Small intestine (tissue), 7 donors: ENCODE measurements at regions not wholly inside any gene's neighbourhood (a gene's known extent, or its start where the extent isn't known, plus 50 kb on each side); places are given as distances from the start of the nearest gene placed in this dataset.
"Not testable (repeated sequence)": the region's sequence is repeated elsewhere in the genome, so short reads cannot be mapped to it uniquely, and the experiment has no call there.

Experiments used
- DNase-seq, 2 donors: peaks; one replicate each; pipeline versions ENCODE4 v3.0.0 to v3.0.0-alpha.2; 2013
- FAIRE-seq: peaks from 2 replicates; lab custom pipeline; 2012; peaks lifted over from hg19 to GRCh38; lab: Jason Lieb, UNC
- H3K27ac ChIP-seq, 3 donors: one replicate each; pipeline ENCODE4 v1.5.1; 2013; ENCODE audit warnings: low read length in 2 of 3, mild to moderate bottlenecking in 2 of 3, control low read depth in 1 of 3, inconsistent platforms in 1 of 3, low read depth in 1 of 3, moderate library complexity in 1 of 3
- H3K27me3 ChIP-seq, 3 donors: one replicate each; pipeline ENCODE4 v1.6.1; 2013; ENCODE audit warnings: low read length in 3 of 3, inconsistent platforms in 1 of 3; ENCODE audit not compliant: control insufficient read depth in 3 of 3, insufficient read depth in 3 of 3
- H3K36me3 ChIP-seq, 3 donors: one replicate each; pipeline ENCODE4 v1.6.1; 2013; ENCODE audit warnings: low read length in 3 of 3, inconsistent platforms in 1 of 3, low read depth in 1 of 3, mild to moderate bottlenecking in 1 of 3, moderate library complexity in 1 of 3; ENCODE audit not compliant: control insufficient read depth in 3 of 3, insufficient read depth in 2 of 3
- H3K4me1 ChIP-seq, 3 donors: one replicate each; pipeline ENCODE4 v1.6.1; 2013; ENCODE audit warnings: low read length in 2 of 3, inconsistent platforms in 1 of 3, low read depth in 1 of 3, mild to moderate bottlenecking in 1 of 3, moderate library complexity in 1 of 3; ENCODE audit not compliant: control insufficient read depth in 3 of 3, insufficient read depth in 2 of 3
- H3K4me3 ChIP-seq, 3 donors: one replicate each; pipeline ENCODE4 v1.5.1; 2013; ENCODE audit warnings: low read length in 3 of 3, control low read depth in 1 of 3, inconsistent platforms in 1 of 3, low read depth in 1 of 3, mild to moderate bottlenecking in 1 of 3, moderate library complexity in 1 of 3
- H3K9me3 ChIP-seq, 2 donors: one replicate each; pipeline ENCODE4 v1.6.1; 2013; ENCODE audit warnings: low read depth in 1 of 2, low read length in 1 of 2; ENCODE audit not compliant: control insufficient read depth in 2 of 2, insufficient read depth in 1 of 2
- WGBS, 3 donors: extraction: QIAGEN DNeasy Blood & Tissue Kit; methylation state at CpG; one replicate each; pipeline ENCODE4 v1.1.7; 2013; 5-methylcytosine and 5-hydroxymethylcytosine counted together
- donor health status: healthy with polysubstance abuse.
- donor health status: control.
- donor health status: control.
- donor health status: Bipolar disorder and iron deficiency.
- donor health status: healthy.

DNA sequence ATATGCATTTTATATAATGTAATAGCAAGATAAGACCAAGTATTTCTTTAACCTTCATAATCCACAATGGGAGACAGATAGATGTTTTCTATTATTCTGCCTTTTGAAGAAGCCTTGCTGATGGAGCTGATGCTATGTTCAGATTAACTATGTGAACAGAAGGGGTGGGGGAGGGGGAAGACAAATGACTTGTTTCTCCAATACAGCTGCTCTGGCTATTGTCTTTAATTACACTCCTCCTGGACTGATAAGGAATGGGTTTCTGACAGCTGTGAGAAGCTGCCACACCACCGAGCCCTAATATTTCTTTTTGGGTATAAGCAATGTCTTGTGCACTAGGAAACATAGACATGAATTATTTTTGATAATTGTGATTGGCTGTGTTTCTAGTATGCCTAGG is 62.0 kb downstream of the CAVIN4 start:
- no peaks in the 10 kb centered on the region for H3K36me3 ChIP-seq
- H3K4me1 ChIP-seq: no peaks in the 10 kb centered on the region
- H3K4me3 ChIP-seq: no peak overlapping the region
- H3K27me3 ChIP-seq: no peaks in the 10 kb centered on the region
- DNase-seq (no peak), FAIRE-seq (no peak)
- H3K27ac ChIP-seq: no peak overlapping the region
- 12 to 31% (median 21%) methylated on average over 1 of the region's 1 CpG for WGBS, 3 donors
- H3K9me3 ChIP-seq: no peaks in the 10 kb centered on the region

DNA sequence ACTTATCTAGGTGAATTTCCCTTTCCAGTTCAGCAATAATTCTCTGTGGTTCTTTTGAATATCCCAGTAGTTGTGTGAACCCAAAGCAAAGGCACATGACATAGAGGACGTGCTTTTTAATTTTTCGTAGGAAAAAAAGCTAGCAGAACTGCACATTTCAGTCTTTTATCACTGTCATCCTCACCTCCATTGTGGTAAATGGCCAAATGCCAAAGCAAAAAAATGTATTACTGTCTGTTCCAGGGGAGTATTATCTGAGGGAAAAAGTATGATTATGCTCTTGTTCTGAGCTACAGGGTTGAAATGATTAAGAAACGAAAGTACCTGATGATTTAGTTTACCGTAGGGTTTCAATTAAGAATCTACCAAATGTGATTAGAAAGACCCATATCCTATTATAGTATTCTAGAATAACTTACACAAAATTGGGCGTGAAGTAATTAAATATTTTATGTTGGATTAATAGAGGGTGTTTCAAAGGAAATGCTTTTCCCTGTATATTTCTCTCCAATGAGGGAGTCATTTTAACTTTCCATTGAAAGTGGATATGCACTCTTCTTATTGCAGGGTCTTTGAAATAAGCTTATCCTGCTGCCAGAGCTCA is 62.7 kb downstream of the CAVIN4 start:
- DNase-seq (no peak), FAIRE-seq (no peak)
- 78 to 85% (median 81%) methylated on average over 5 of the region's 5 CpGs for WGBS, 3 donors
- Histone ChIP-seq H3K27me3 (no peaks in the 10 kb centered on the region), H3K9me3 (no peaks in the 10 kb centered on the region), H3K4me3 (no peak overlapping the region), H3K27ac (no peak overlapping the region), H3K4me1 (no peaks in the 10 kb centered on the region), H3K36me3 (no peaks in the 10 kb centered on the region)

DNA sequence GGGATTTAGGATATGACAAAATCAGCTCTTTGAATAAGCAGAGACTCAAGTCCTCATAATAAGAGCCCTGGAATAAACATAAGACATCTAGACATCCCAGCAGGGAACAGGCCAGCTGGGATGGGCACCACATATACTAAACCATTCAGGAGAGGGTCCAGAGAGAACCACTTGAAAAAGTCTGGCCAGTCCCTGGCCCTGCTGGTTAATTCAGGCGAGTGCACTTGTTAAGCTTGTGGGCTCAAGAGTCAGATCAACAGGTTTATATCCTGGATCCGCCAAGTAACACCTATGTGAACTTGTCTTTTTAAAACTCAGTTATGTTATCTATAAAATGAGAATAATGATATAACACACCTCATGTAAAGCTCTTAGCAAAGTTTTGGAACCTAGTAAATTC is 63.3 kb downstream of the CAVIN4 start:
- DNase-seq (no peak), FAIRE-seq (no peak)
- H3K27ac ChIP-seq: no peak overlapping the region
- no peaks in the 10 kb centered on the region for H3K36me3 ChIP-seq
- no peaks in the 10 kb centered on the region for H3K9me3 ChIP-seq
- H3K4me3 ChIP-seq: no peak overlapping the region
- 79 to 83% (median 79%) methylated on average over 2 of the region's 2 CpGs for WGBS, 3 donors
- no peaks in the 10 kb centered on the region for H3K4me1 ChIP-seq
- H3K27me3 ChIP-seq: no peaks in the 10 kb centered on the region

DNA sequence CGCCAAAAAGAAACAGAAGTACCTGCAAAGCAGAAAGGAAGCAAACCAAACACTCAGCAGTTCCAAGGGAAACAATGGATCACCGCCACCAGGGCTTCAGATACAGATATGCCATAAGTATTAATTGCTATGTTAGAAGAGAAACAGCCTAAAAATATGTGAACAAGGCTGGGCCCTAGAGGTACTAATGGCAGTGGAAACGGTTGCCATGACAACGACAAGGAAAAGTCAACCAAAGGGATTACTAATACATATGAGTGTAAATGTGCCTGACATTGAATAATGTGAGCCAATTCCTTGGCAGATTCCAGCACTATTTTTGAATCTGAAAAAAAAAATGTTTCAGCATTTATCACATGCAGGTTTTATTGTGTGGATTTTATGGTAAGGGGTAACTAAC is 75.0 kb downstream of the CAVIN4 start:
- DNase-seq (no peak), FAIRE-seq (no peak)
- Histone ChIP-seq H3K36me3 (no peaks in the 10 kb centered on the region), H3K9me3 (peaks cover 0 to 12% of the 10 kb centered on the region in 2 donors), H3K4me3 (no peak overlapping the region), H3K27ac (no peak overlapping the region), H3K27me3 (no peaks in the 10 kb centered on the region), H3K4me1 (no peaks in the 10 kb centered on the region)
- 82 to 88% (median 87%) methylated on average over 4 of the region's 4 CpGs for WGBS, 3 donors

DNA sequence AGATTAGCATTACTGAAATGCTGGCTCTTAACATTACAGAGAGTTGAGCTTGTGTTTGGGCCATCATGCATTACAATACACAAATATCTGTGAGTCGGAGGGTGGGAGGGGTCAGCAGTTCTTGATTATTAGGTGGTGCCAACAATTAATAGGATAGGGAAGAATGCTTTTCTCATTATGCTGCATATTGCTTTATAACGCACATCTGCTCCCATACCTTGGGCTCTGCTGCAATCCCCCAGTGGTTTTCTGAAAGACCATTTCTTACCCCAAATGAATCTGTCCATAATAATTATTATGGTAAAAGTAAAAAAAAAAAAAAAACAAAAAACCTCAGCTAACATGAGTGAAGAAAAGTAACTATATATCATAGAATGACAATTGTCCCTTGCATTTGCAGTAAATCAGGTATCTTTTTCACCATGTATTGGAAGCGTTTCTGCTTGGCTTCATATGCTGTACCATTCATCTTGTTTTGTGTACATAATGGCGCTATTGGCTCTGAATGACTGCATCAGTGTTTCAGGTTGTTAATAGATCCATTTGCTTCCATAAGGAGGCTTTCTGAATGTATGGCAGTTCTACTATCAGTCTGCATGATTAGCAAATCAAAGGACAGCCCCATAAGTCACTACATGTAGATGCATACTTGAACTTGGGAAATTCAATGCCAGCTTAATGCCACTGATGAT is 75.9 kb downstream of the CAVIN4 start:
- 80 to 89% (median 82%) methylated on average over 4 of the region's 4 CpGs for WGBS, 3 donors
- Histone ChIP-seq H3K4me1 (no peaks in the 10 kb centered on the region), H3K27ac (no peak overlapping the region), H3K4me3 (no peak overlapping the region), H3K27me3 (no peaks in the 10 kb centered on the region), H3K9me3 (peaks cover 0 to 12% of the 10 kb centered on the region in 2 donors), H3K36me3 (no peaks in the 10 kb centered on the region)
- no peak for DNase-seq
- no peak for FAIRE-seq

DNA sequence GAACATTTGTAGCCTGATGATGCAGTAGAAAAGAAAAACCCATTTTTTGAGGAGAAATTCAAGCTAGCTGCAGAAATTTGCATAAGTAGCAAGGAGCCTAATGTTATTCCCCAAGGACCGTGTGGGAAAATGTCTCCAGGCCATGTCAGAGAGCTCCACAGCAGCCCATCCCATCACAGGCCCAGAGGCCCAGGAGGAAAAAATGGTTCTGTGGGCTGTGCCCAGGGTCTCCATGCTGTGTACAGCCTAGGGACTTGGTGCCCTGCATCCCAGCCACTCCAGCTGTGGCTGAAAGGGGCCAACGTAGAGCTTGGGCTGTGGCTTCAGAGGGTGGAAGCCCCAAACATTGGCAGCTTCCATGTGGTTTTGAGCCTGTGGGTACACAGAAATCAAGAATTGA is 79.0 kb downstream of the CAVIN4 start:
- not testable (repeated sequence) for H3K27me3 ChIP-seq, H3K27ac ChIP-seq, H3K36me3 ChIP-seq, FAIRE-seq, H3K4me3 ChIP-seq, H3K4me1 ChIP-seq, DNase-seq
- H3K9me3 ChIP-seq: peaks cover 0 to 12% of the 10 kb centered on the region in 2 donors
- 69 to 92% (median 80%) methylated on average over 2 of the region's 2 CpGs for WGBS, 3 donors

DNA sequence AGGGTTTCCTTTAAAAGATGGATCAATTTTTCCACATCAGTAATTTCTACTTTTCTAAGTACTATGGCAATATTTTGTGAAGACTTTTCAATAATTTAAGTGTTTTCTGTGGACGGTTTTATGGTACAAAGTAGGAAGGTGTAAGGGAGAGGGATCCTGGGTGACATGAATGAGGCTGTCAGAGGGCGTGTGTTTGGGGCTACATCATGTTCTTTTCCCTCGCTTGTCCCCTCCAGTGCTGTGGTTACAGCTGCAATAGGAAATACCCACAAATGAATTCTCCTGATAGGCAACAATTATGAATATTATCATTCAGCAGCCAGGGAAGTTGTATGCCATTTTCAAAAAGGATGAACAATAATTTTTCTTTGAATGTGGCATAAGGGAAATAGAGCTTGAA is 83.8 kb downstream of the CAVIN4 start:
- Histone ChIP-seq H3K9me3 (peaks cover 0 to 8% of the 10 kb centered on the region in 2 donors), H3K27me3 (no peaks in the 10 kb centered on the region), H3K4me3 (no peak overlapping the region), H3K36me3 (no peaks in the 10 kb centered on the region), H3K27ac (no peak overlapping the region), H3K4me1 (no peaks in the 10 kb centered on the region)
- no peak for FAIRE-seq
- no peak for DNase-seq
- 66 to 83% (median 70%) methylated on average over 3 of the region's 3 CpGs for WGBS, 3 donors

DNA sequence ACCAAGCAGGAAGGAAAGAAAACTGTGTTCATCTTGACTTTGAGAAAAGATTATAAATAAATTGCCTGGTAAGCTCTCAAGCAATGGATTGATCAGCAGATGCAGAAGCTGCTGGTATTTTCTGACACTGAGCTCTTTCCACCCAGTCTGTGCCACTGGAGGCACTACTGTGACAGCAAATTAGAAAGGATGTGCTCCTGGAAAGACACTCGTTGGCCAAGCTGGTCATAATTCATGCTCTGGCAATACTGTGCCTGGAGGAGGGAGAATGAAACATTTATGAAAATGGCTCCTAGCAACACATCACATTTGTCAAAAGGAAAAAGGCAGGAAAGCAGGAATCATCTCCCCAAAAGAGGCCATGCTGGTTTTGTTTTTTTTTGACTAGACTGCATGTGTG is 84.2 kb downstream of the CAVIN4 start:
- Histone ChIP-seq H3K27me3 (no peaks in the 10 kb centered on the region), H3K9me3 (peaks cover 0 to 4% of the 10 kb centered on the region in 2 donors), H3K27ac (no peak overlapping the region), H3K36me3 (no peaks in the 10 kb centered on the region), H3K4me1 (no peaks in the 10 kb centered on the region), H3K4me3 (no peak overlapping the region)
- 18 to 39% (median 26%) methylated on average over 1 of the region's 1 CpG for WGBS, 3 donors
- no peak for DNase-seq
- FAIRE-seq: no peak
